ENCODE measurements at regions not wholly inside any gene's neighbourhood (a gene's known extent, or its start where the extent isn't known, plus 50 kb on each side); places are given as distances from the start of the nearest gene placed in this dataset.
"Not testable (repeated sequence)": the region's sequence is repeated elsewhere in the genome, so short reads cannot be mapped to it uniquely, and the experiment has no call there.

- H3K4me2 ChIP-seq (ENCODE audit: low read depth, low read length, poor library complexity, severe bottlenecking): no peak overlapping the region
- no peaks in the 10 kb centered on the region for H3F3A ChIP-seq (ENCODE audit: insufficient read depth)
- no peaks in the 10 kb centered on the region for H4K20me1 ChIP-seq (ENCODE audit: low read depth, low read length)
- H3K9me2 ChIP-seq (replicated peaks; ENCODE audit: insufficient read depth, low read length): no peaks in the 10 kb centered on the region
- H3K27ac ChIP-seq (ENCODE audit: low read depth, low read length): no peak overlapping the region
- no peak overlapping the region for H2AFZ ChIP-seq (ENCODE audit: low read depth, low read length, severe bottlenecking)
- no peaks in the 10 kb centered on the region for H3K79me2 ChIP-seq (ENCODE audit: insufficient read depth, low read length)
- no peak overlapping the region for H3K4me3 ChIP-seq (ENCODE audit: insufficient read depth, low read length, poor library complexity, severe bottlenecking)
- no peak overlapping the region for H3K9ac ChIP-seq (ENCODE audit: low read length)
- no peak for TF ChIP-seq EZH2phosphoT487 (conservative IDR thresholded peaks at IDR 0.05; ENCODE audit: low read length)
- TF ChIP-seq, protein P1, sequence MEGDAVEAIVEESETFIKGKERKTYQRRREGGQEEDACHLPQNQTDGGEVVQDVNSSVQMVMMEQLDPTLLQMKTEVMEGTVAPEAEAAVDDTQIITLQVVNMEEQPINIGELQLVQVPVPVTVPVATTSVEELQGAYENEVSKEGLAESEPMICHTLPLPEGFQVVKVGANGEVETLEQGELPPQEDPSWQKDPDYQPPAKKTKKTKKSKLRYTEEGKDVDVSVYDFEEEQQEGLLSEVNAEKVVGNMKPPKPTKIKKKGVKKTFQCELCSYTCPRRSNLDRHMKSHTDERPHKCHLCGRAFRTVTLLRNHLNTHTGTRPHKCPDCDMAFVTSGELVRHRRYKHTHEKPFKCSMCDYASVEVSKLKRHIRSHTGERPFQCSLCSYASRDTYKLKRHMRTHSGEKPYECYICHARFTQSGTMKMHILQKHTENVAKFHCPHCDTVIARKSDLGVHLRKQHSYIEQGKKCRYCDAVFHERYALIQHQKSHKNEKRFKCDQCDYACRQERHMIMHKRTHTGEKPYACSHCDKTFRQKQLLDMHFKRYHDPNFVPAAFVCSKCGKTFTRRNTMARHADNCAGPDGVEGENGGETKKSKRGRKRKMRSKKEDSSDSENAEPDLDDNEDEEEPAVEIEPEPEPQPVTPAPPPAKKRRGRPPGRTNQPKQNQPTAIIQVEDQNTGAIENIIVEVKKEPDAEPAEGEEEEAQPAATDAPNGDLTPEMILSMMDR (IDR thresholded peaks at IDR 0.05; ENCODE audit: insufficient read depth, low read length, poor library complexity, severe bottlenecking): no peak
- no peaks in the 10 kb centered on the region for H3K27me3 ChIP-seq (ENCODE audit: low read length)
- H3K36me3 ChIP-seq (ENCODE audit: low read length): no peaks in the 10 kb centered on the region
- H3K9me3 ChIP-seq (ENCODE audit: insufficient read depth, low read length): no peaks in the 10 kb centered on the region
Observed at GRCh38 chr2:71922091-71922490, 225.6 kb downstream of the CYP26B1 start.

- H3K4me3 ChIP-seq (ENCODE audit: insufficient read depth, low read length, poor library complexity, severe bottlenecking); H3K9ac ChIP-seq (ENCODE audit: low read length); H3K4me2 ChIP-seq (ENCODE audit: low read depth, low read length, poor library complexity, severe bottlenecking): not testable (repeated sequence)
Observed at GRCh38 chr2:71920819-71921218, 226.8 kb downstream of the CYP26B1 start.

DNA sequence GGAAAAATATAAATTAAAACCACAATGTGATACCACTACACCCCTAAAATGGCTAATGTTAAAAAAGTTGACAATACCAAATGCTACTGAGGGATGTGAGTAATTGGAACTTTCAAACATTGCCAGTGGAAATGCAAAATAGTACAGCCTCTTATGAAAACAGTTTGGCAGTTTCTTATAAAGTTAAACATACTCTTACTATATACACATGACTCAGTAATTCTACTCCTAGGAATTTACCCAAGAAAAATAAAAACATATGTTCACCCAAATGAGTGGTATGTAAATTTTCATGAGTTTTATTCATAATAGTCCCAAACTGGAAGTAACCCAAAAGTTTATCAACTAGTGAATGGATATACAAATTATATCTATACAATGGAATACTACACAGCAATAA lies 228.0 kb downstream of the CYP26B1 start:
- Histone ChIP-seq H3F3A (ENCODE audit: insufficient read depth) (no peaks in the 10 kb centered on the region), H4K20me1 (ENCODE audit: low read depth, low read length) (no peaks in the 10 kb centered on the region), H3K9ac (ENCODE audit: low read length) (no peak overlapping the region), H2AFZ (ENCODE audit: low read depth, low read length, severe bottlenecking) (no peak overlapping the region), H3K79me2 (ENCODE audit: insufficient read depth, low read length) (no peaks in the 10 kb centered on the region), H3K9me3 (ENCODE audit: insufficient read depth, low read length) (no peaks in the 10 kb centered on the region), H3K9me2 (replicated peaks; ENCODE audit: insufficient read depth, low read length) (no peaks in the 10 kb centered on the region), H3K27me3 (ENCODE audit: low read length) (no peaks in the 10 kb centered on the region), H3K27ac (ENCODE audit: low read depth, low read length) (no peak overlapping the region), H3K4me3 (ENCODE audit: insufficient read depth, low read length, poor library complexity, severe bottlenecking) (no peak overlapping the region), H3K4me2 (ENCODE audit: low read depth, low read length, poor library complexity, severe bottlenecking) (no peak overlapping the region), H3K36me3 (ENCODE audit: low read length) (no peaks in the 10 kb centered on the region)
- TF ChIP-seq, protein P1 (IDR thresholded peaks at IDR 0.05; ENCODE audit: insufficient read depth, low read length, poor library complexity, severe bottlenecking): no peak
- no peak for TF ChIP-seq EZH2phosphoT487 (conservative IDR thresholded peaks at IDR 0.05; ENCODE audit: low read length)

More at GRCh38 chr2:71920819-71921218, 226.8 kb downstream of the CYP26B1 start:
- not testable (repeated sequence) for H3K27me3 ChIP-seq (ENCODE audit: low read length); H2AFZ ChIP-seq (ENCODE audit: low read depth, low read length, severe bottlenecking); H3K36me3 ChIP-seq (ENCODE audit: low read length); H3K9me2 ChIP-seq (replicated peaks; ENCODE audit: insufficient read depth, low read length); H4K20me1 ChIP-seq (ENCODE audit: low read depth, low read length); H3K27ac ChIP-seq (ENCODE audit: low read depth, low read length); H3F3A ChIP-seq (ENCODE audit: insufficient read depth); H3K9me3 ChIP-seq (ENCODE audit: insufficient read depth, low read length); H3K79me2 ChIP-seq (ENCODE audit: insufficient read depth, low read length)

DNA sequence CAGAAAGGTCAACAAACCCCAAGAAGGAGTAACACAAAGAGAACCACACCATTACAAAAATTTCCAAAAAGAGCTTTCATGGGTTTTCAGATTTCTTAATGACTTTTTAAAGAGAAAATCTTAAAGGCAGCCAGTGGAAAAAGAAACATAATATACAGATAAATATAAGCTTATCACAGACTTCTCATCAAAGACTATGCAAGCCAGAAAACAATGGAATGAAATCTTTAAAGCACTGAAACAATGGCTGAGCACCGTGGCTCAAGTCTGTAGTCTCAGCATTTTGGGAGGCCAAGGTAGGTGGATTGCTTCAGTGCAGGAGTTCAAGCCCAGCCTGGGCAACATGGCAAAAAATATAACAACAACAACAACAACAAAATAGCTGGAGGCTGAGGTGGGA lies 237.4 kb downstream of the CYP26B1 start:
- Histone ChIP-seq H3K4me3 (ENCODE audit: insufficient read depth, low read length, poor library complexity, severe bottlenecking) (no peak overlapping the region), H3K9me3 (ENCODE audit: insufficient read depth, low read length) (no peaks in the 10 kb centered on the region; the same call in 1 of the 2 replicates), H3K27ac (ENCODE audit: low read depth, low read length) (no peak overlapping the region), H4K20me1 (ENCODE audit: low read depth, low read length) (no peaks in the 10 kb centered on the region), H2AFZ (ENCODE audit: low read depth, low read length, severe bottlenecking) (no peak overlapping the region), H3K9me2 (replicated peaks; ENCODE audit: insufficient read depth, low read length) (no peaks in the 10 kb centered on the region), H3K4me2 (ENCODE audit: low read depth, low read length, poor library complexity, severe bottlenecking) (no peak overlapping the region), H3K79me2 (ENCODE audit: insufficient read depth, low read length) (no peaks in the 10 kb centered on the region), H3K9ac (ENCODE audit: low read length) (no peak overlapping the region), H3K27me3 (ENCODE audit: low read length) (no peaks in the 10 kb centered on the region), H3F3A (ENCODE audit: insufficient read depth) (no peaks in the 10 kb centered on the region), H3K36me3 (ENCODE audit: low read length) (no peaks in the 10 kb centered on the region)
- no peak for TF ChIP-seq EZH2phosphoT487 (conservative IDR thresholded peaks at IDR 0.05; ENCODE audit: low read length)
- TF ChIP-seq, protein P1 (IDR thresholded peaks at IDR 0.05; ENCODE audit: insufficient read depth, low read length, poor library complexity, severe bottlenecking): no peak
